WTC11 (cell line): ENCODE measurements at regions not wholly inside any gene's neighbourhood (a gene's known extent, or its start where the extent isn't known, plus 50 kb on each side); places are given as distances from the start of the nearest gene placed in this dataset.

Source experiments
- ATAC-seq: fragments of 200-7000 bp; cut with Tn5 transposase; 2 replicates; pipeline ENCODE4 v1.10.0; 2021; ENCODE audit warnings: mild to moderate bottlenecking, moderate library complexity
- CTCF ChIA-PET: fragments of 300-600 bp; sonication (Branson Sonifier 250); formaldehyde crosslinking; loops from one replicate; lab custom pipeline; 2021; ENCODE audit warnings: antibody characterized with exemption; lab: Charles Lee
- POLR2A ChIA-PET: fragments of 350-600 bp; sonication (Branson Sonifier 250); formaldehyde crosslinking; loops from one replicate; lab custom pipeline; 2021; ENCODE audit warnings: antibody characterized with exemption; lab: Charles Lee
- DNase-seq: peaks from one replicate; pipeline ENCODE4 v3.0.0; 2021; ENCODE audit warnings: low spot score
- H3K27ac Mint-ChIP-seq: 2 replicates; pipeline ENCODE4 v1.8.0; 2021; ENCODE audit warnings: mixed read lengths
- H3K27me3 Mint-ChIP-seq: 2 replicates; pipeline ENCODE4 v1.8.0; 2021; ENCODE audit warnings: low read depth, mild to moderate bottlenecking, moderate library complexity, mixed read lengths
- H3K36me3 Mint-ChIP-seq: 2 replicates; pipeline ENCODE4 v1.8.0; 2021; ENCODE audit warnings: mixed read lengths
- H3K4me1 Mint-ChIP-seq: 2 replicates; pipeline ENCODE4 v1.8.0; 2022; ENCODE audit warnings: mixed read lengths
- H3K4me3 Mint-ChIP-seq: 2 replicates; pipeline ENCODE4 v1.8.0; 2021; ENCODE audit warnings: mild to moderate bottlenecking, moderate library complexity, mixed read lengths
- H3K9me3 Mint-ChIP-seq: 2 replicates; pipeline ENCODE4 v1.8.0; 2021; ENCODE audit warnings: mixed read lengths
- ELF4 ChIP-seq: sonication (generic); formaldehyde crosslinking; IDR thresholded peaks from 2 replicates; pipeline ENCODE4 v1.8.1; 2022; ENCODE audit warnings: low read depth, mild to moderate bottlenecking, moderate library complexity, missing genetic modification reagents
- ESRRA ChIP-seq: sonication (generic); formaldehyde crosslinking; IDR thresholded peaks from 2 replicates; pipeline ENCODE4 v1.8.1; 2022; ENCODE audit warnings: mild to moderate bottlenecking, missing genetic modification reagents, borderline replicate concordance
- FOXK1 ChIP-seq: sonication (generic); formaldehyde crosslinking; IDR thresholded peaks from 2 replicates; pipeline ENCODE4 v1.8.0; 2022; ENCODE audit warnings: mild to moderate bottlenecking, moderate library complexity, missing genetic modification reagents
- MXD4 ChIP-seq: fragments of 250-450 bp; sonication (Bioruptor Pico); IDR thresholded peaks from 2 replicates; pipeline ENCODE4 v1.8.0; 2021; ENCODE audit warnings: mild to moderate bottlenecking, moderate library complexity, borderline replicate concordance
- NFYB ChIP-seq: sonication (generic); formaldehyde crosslinking; conservative IDR thresholded peaks from 2 replicates; pipeline ENCODE4 v1.8.0; 2022; ENCODE audit warnings: low read depth, missing genetic modification reagents
- RELA ChIP-seq: sonication (generic); formaldehyde crosslinking; IDR thresholded peaks from 2 replicates; pipeline ENCODE4 v1.8.1; 2022; ENCODE audit warnings: missing genetic modification reagents, mild to moderate bottlenecking, borderline replicate concordance
- SMAD3 ChIP-seq: sonication (generic); formaldehyde crosslinking; IDR thresholded peaks from 2 replicates; pipeline ENCODE4 v1.8.0; 2022; ENCODE audit warnings: missing genetic modification reagents, mild to moderate bottlenecking, borderline replicate concordance
- SP1 ChIP-seq: sonication (generic); formaldehyde crosslinking; conservative IDR thresholded peaks from 2 replicates; pipeline ENCODE4 v1.8.1; 2022; ENCODE audit warnings: missing genetic modification reagents
- TEAD1 ChIP-seq: sonication (generic); formaldehyde crosslinking; IDR thresholded peaks from 2 replicates; pipeline ENCODE4 v1.8.0; 2022; ENCODE audit warnings: mild to moderate bottlenecking, missing genetic modification reagents
- ZNF138 ChIP-seq: sonication (generic); formaldehyde crosslinking; conservative IDR thresholded peaks from 2 replicates; pipeline ENCODE4 v1.8.1; 2022; ENCODE audit warnings: mild to moderate bottlenecking, moderate library complexity, missing genetic modification reagents
- ZNF263 ChIP-seq: sonication (generic); formaldehyde crosslinking; IDR thresholded peaks from 2 replicates; pipeline ENCODE4 v1.8.1; 2022; ENCODE audit warnings: low read depth, mild to moderate bottlenecking, moderate library complexity, missing genetic modification reagents
- TF ChIP-seq, protein P1 (sequence below): sonication (generic); formaldehyde crosslinking; IDR thresholded peaks from 2 replicates; pipeline ENCODE4 v1.8.1; 2023; ENCODE audit warnings: mild to moderate bottlenecking, missing genetic modification reagents
- TF ChIP-seq, protein P2 (sequence below): fragments of 250-450 bp; sonication (Bioruptor Pico); IDR thresholded peaks from 2 replicates; pipeline ENCODE4 v1.8.0; 2021; ENCODE audit warnings: mild to moderate bottlenecking
- TF ChIP-seq, protein P3 (sequence below): sonication (generic); formaldehyde crosslinking; IDR thresholded peaks from 2 replicates; pipeline ENCODE4 v1.8.1; 2023; ENCODE audit warnings: mild to moderate bottlenecking, moderate library complexity, missing genetic modification reagents
- TF ChIP-seq, protein P4 (sequence below): sonication (generic); formaldehyde crosslinking; IDR thresholded peaks from 2 replicates; pipeline ENCODE4 v1.8.0; 2022; ENCODE audit warnings: mild to moderate bottlenecking, missing genetic modification reagents
- TF ChIP-seq, protein P5 (sequence below): sonication (generic); formaldehyde crosslinking; IDR thresholded peaks from 2 replicates; pipeline ENCODE4 v1.8.1; 2023; ENCODE audit warnings: mild to moderate bottlenecking, missing genetic modification reagents, moderate library complexity
- TF ChIP-seq, protein P6 (sequence below): sonication (generic); formaldehyde crosslinking; IDR thresholded peaks from 2 replicates; pipeline ENCODE4 v1.8.0; 2022; ENCODE audit warnings: mild to moderate bottlenecking, missing genetic modification reagents
- TF ChIP-seq, protein P7 (sequence below): sonication (generic); formaldehyde crosslinking; IDR thresholded peaks from 2 replicates; pipeline ENCODE4 v1.8.0; 2023; ENCODE audit warnings: missing genetic modification reagents
- TF ChIP-seq, protein P8 (sequence below): sonication (generic); formaldehyde crosslinking; IDR thresholded peaks from 2 replicates; pipeline ENCODE4 v1.8.0; 2022; ENCODE audit warnings: mild to moderate bottlenecking, missing genetic modification reagents

DNA sequence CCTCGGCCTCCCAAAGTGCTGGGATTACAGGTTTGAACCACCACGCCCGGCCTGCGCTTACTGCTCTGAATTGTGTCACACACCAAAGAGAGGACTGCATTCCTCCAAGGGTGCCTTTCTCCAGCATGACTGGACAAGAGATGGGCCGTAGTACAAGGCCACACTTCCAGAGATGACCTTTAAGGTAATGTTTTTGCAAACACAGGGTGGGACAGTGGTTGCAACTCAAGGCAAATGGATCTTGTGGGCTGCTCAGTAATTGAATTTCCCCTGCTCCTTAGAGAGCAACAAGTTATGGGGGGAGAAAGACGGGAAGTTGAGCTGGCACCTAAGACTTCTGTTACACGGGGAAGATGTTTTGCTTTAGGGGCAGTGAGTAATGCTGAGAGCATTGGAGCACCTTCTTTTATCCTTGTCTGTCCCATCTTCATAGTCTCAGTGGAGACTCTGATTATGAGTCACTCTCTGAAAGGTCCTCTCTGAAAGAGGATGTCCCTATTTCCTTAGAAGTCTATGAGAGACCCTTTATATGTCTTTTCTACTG lies 66.3 kb downstream of the C11orf91 start:
- POLR2A ChIA-PET = interaction anchor here (0.6 kb wide), 1 partner anchor 1401 kb away, joined by 4 read pairs; no protein-coding TSS in a partner anchor
- no peak overlapping the region for H3K27ac Mint-ChIP-seq

More for the DNA sequence above, 66.3 kb downstream of the C11orf91 start:
- TF ChIP-seq NFYB (CRISPR knock-in tag) (no peak), ESRRA (CRISPR knock-in tag) (no peak), SP1 (CRISPR knock-in tag) (no peak), MXD4 (CRISPR knock-in tag) (no peak), ZNF263 (CRISPR knock-in tag) (no peak), FOXK1 (CRISPR knock-in tag) (no peak), TEAD1 (CRISPR knock-in tag) (no peak), RELA (CRISPR knock-in tag) (no peak), ZNF138 (CRISPR knock-in tag) (no peak), SMAD3 (CRISPR knock-in tag) (no peak), ELF4 (CRISPR knock-in tag) (no peak)
- TF ChIP-seq, protein P1, sequence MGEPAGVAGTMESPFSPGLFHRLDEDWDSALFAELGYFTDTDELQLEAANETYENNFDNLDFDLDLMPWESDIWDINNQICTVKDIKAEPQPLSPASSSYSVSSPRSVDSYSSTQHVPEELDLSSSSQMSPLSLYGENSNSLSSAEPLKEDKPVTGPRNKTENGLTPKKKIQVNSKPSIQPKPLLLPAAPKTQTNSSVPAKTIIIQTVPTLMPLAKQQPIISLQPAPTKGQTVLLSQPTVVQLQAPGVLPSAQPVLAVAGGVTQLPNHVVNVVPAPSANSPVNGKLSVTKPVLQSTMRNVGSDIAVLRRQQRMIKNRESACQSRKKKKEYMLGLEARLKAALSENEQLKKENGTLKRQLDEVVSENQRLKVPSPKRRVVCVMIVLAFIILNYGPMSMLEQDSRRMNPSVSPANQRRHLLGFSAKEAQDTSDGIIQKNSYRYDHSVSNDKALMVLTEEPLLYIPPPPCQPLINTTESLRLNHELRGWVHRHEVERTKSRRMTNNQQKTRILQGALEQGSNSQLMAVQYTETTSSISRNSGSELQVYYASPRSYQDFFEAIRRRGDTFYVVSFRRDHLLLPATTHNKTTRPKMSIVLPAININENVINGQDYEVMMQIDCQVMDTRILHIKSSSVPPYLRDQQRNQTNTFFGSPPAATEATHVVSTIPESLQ (CRISPR knock-in tag) = no peak
- TF ChIP-seq, protein P2, sequence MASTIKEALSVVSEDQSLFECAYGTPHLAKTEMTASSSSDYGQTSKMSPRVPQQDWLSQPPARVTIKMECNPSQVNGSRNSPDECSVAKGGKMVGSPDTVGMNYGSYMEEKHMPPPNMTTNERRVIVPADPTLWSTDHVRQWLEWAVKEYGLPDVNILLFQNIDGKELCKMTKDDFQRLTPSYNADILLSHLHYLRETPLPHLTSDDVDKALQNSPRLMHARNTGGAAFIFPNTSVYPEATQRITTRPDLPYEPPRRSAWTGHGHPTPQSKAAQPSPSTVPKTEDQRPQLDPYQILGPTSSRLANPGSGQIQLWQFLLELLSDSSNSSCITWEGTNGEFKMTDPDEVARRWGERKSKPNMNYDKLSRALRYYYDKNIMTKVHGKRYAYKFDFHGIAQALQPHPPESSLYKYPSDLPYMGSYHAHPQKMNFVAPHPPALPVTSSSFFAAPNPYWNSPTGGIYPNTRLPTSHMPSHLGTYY (CRISPR knock-in tag) = no peak
- TF ChIP-seq, protein P3, sequence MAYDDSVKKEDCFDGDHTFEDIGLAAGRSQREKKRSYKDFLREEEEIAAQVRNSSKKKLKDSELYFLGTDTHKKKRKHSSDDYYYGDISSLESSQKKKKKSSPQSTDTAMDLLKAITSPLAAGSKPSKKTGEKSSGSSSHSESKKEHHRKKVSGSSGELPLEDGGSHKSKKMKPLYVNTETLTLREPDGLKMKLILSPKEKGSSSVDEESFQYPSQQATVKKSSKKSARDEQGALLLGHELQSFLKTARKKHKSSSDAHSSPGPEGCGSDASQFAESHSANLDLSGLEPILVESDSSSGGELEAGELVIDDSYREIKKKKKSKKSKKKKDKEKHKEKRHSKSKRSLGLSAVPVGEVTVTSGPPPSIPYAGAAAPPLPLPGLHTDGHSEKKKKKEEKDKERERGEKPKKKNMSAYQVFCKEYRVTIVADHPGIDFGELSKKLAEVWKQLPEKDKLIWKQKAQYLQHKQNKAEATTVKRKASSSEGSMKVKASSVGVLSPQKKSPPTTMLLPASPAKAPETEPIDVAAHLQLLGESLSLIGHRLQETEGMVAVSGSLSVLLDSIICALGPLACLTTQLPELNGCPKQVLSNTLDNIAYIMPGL (CRISPR knock-in tag) = no peak
- TF ChIP-seq, protein P4, sequence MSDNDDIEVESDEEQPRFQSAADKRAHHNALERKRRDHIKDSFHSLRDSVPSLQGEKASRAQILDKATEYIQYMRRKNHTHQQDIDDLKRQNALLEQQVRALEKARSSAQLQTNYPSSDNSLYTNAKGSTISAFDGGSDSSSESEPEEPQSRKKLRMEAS = no peak
- TF ChIP-seq, protein P5, sequence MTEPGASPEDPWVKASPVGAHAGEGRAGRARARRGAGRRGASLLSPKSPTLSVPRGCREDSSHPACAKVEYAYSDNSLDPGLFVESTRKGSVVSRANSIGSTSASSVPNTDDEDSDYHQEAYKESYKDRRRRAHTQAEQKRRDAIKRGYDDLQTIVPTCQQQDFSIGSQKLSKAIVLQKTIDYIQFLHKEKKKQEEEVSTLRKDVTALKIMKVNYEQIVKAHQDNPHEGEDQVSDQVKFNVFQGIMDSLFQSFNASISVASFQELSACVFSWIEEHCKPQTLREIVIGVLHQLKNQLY (CRISPR knock-in tag) = no peak
- TF ChIP-seq, protein P6, sequence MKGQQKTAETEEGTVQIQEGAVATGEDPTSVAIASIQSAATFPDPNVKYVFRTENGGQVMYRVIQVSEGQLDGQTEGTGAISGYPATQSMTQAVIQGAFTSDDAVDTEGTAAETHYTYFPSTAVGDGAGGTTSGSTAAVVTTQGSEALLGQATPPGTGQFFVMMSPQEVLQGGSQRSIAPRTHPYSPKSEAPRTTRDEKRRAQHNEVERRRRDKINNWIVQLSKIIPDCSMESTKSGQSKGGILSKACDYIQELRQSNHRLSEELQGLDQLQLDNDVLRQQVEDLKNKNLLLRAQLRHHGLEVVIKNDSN (CRISPR knock-in tag) = no peak
- TF ChIP-seq, protein P7, sequence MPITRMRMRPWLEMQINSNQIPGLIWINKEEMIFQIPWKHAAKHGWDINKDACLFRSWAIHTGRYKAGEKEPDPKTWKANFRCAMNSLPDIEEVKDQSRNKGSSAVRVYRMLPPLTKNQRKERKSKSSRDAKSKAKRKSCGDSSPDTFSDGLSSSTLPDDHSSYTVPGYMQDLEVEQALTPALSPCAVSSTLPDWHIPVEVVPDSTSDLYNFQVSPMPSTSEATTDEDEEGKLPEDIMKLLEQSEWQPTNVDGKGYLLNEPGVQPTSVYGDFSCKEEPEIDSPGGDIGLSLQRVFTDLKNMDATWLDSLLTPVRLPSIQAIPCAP = no peak
- TF ChIP-seq, protein P8, sequence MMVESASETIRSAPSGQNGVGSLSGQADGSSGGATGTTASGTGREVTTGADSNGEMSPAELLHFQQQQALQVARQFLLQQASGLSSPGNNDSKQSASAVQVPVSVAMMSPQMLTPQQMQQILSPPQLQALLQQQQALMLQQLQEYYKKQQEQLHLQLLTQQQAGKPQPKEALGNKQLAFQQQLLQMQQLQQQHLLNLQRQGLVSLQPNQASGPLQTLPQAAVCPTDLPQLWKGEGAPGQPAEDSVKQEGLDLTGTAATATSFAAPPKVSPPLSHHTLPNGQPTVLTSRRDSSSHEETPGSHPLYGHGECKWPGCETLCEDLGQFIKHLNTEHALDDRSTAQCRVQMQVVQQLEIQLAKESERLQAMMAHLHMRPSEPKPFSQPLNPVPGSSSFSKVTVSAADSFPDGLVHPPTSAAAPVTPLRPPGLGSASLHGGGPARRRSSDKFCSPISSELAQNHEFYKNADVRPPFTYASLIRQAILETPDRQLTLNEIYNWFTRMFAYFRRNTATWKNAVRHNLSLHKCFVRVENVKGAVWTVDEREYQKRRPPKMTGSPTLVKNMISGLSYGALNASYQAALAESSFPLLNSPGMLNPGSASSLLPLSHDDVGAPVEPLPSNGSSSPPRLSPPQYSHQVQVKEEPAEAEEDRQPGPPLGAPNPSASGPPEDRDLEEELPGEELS = no peak
- H3K36me3 Mint-ChIP-seq = peaks cover 22% of the 10 kb centered on the region
- peaks cover 3% of the 10 kb centered on the region; the same call in 1 of the 2 replicates for H3K27me3 Mint-ChIP-seq
- DNase-seq = no peak
- peaks cover 7% of the 10 kb centered on the region for H3K4me1 Mint-ChIP-seq
- H3K9me3 Mint-ChIP-seq = peaks cover 36% of the 10 kb centered on the region
- no peak overlapping the region for H3K4me3 Mint-ChIP-seq
- CTCF ChIA-PET = no interaction called here
- ATAC-seq = no peak
